Hepatocyte (in vitro differentiated cells): ENCODE measurements at regions not wholly inside any gene's neighbourhood (a gene's known extent, or its start where the extent isn't known, plus 50 kb on each side); places are given as distances from the start of the nearest gene placed in this dataset.

Source experiments
- EZH2 ChIP-seq: fragments of 200-600 bp; sonication (generic); IDR thresholded peaks from 2 replicates; pipeline ENCODE4 v1.6.1; 2016; ENCODE audit warnings: antibody characterized with exemption, mild to moderate bottlenecking, borderline replicate concordance
- EZH2phosphoT487 ChIP-seq: fragments of 200-600 bp; sonication (generic); IDR thresholded peaks from one replicate; pipeline ENCODE4 v1.6.1; 2018; ENCODE audit warnings: antibody characterized with exemption, mild to moderate bottlenecking, low read depth, moderate library complexity; ENCODE audit not compliant: unreplicated experiment, severe bottlenecking
- TF ChIP-seq, protein P1 (sequence below): fragments of 200-600 bp; sonication (generic); IDR thresholded peaks from 2 replicates; pipeline ENCODE4 v1.5.1; 2016; ENCODE audit warnings: antibody characterized with exemption, mild to moderate bottlenecking; ENCODE audit not compliant: poor library complexity

- TF ChIP-seq, protein P1, sequence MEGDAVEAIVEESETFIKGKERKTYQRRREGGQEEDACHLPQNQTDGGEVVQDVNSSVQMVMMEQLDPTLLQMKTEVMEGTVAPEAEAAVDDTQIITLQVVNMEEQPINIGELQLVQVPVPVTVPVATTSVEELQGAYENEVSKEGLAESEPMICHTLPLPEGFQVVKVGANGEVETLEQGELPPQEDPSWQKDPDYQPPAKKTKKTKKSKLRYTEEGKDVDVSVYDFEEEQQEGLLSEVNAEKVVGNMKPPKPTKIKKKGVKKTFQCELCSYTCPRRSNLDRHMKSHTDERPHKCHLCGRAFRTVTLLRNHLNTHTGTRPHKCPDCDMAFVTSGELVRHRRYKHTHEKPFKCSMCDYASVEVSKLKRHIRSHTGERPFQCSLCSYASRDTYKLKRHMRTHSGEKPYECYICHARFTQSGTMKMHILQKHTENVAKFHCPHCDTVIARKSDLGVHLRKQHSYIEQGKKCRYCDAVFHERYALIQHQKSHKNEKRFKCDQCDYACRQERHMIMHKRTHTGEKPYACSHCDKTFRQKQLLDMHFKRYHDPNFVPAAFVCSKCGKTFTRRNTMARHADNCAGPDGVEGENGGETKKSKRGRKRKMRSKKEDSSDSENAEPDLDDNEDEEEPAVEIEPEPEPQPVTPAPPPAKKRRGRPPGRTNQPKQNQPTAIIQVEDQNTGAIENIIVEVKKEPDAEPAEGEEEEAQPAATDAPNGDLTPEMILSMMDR: no peak
- TF ChIP-seq EZH2 (no peak), EZH2phosphoT487 (no peak)
These were observed 136.8 kb downstream of the ALDH8A1 start for GRCh38 chr6:134813146-134813545.
